ENCODE measurements at regions not wholly inside any gene's neighbourhood (a gene's known extent, or its start where the extent isn't known, plus 50 kb on each side); places are given as distances from the start of the nearest gene placed in this dataset.

GRCh38 chr13:56888455-56888854 lies 252.3 kb upstream of the PRR20A start:
- Histone ChIP-seq H3K4me1 (ENCODE audit: control insufficient read depth, extremely low read depth, insufficient read depth, low read length) (no peaks in the 10 kb centered on the region), H3K9me1 (replicated peaks; ENCODE audit: control insufficient read depth, extremely low read depth, insufficient read depth, low read length) (no peaks in the 10 kb centered on the region), H3K79me2 (ENCODE audit: control insufficient read depth, insufficient read depth, low read length) (no peaks in the 10 kb centered on the region), H3K4me3 (replicated peaks in 1 of 3; ENCODE audit: insufficient read depth in 1 of 3, low read depth in 1 of 3, low read length in 3 of 3) (no peak overlapping the region), H3K27me3 (ENCODE audit: control insufficient read depth in 2 of 2, insufficient read depth in 2 of 2, low read length in 2 of 2) (no peaks in the 10 kb centered on the region), H3K27ac (ENCODE audit: insufficient read depth, low read depth, low read length) (no peak overlapping the region), H3K9ac (replicated peaks; ENCODE audit: extremely low read depth, insufficient read depth, low read length) (no peak overlapping the region), H3K36me3 (ENCODE audit: control insufficient read depth in 2 of 2, extremely low read depth in 1 of 2, insufficient read depth in 2 of 2, low read length in 2 of 2) (no peaks in the 10 kb centered on the region), H3K4me2 (ENCODE audit: insufficient read depth, low read length) (no peak overlapping the region), H4K20me1 (replicated peaks; ENCODE audit: control insufficient read depth, extremely low read depth, insufficient read depth, low read length) (no peaks in the 10 kb centered on the region), H3K9me3 (replicated peaks; ENCODE audit: control insufficient read depth, insufficient read depth, low read length) (no peaks in the 10 kb centered on the region), H2AFZ (ENCODE audit: low read depth, low read length) (no peak overlapping the region)
- FAIRE-seq (no peak), DNase-seq (ENCODE audit: low read depth, low spot score) (no peak)
- CTCF ChIA-PET: interaction anchor here (2.8 kb wide), 1 partner anchor 9 kb away, joined by 10 read pairs; no protein-coding TSS in a partner anchor
- intact Hi-C loops (cut with micrococcal nuclease): no loop called here
- dilution Hi-C loops (cut with MboI; ENCODE audit: extremely low pct_ligation_motif_present, low sequenced_read_pairs): no loop called here
- no peak for TF ChIP-seq GATA2 (IDR thresholded peaks at IDR 0.05; ENCODE audit: insufficient read depth, insufficient read length, low read depth, low read length)
- TF ChIP-seq EZH2 (IDR thresholded peaks at IDR 0.05; ENCODE audit: borderline replicate concordance, low read depth, low read length, severe bottlenecking): no peak
- no peak for TF ChIP-seq JUN (IDR thresholded peaks at IDR 0.05; ENCODE audit: borderline replicate concordance, insufficient read depth, insufficient read length, low read depth)
- BruUV-seq (replicated peaks): no TSS peak
- POLR2A ChIA-PET: no interaction called here

GRCh38 chr13:56893843-56894242 lies 246.9 kb upstream of the PRR20A start:
- Histone ChIP-seq H3K79me2 (ENCODE audit: control insufficient read depth, insufficient read depth, low read length) (no peaks in the 10 kb centered on the region), H3K4me1 (ENCODE audit: control insufficient read depth, extremely low read depth, insufficient read depth, low read length) (no peaks in the 10 kb centered on the region), H3K9me3 (replicated peaks; ENCODE audit: control insufficient read depth, insufficient read depth, low read length) (no peaks in the 10 kb centered on the region), H3K9ac (replicated peaks; ENCODE audit: extremely low read depth, insufficient read depth, low read length) (no peak overlapping the region), H3K27me3 (ENCODE audit: control insufficient read depth in 2 of 2, insufficient read depth in 2 of 2, low read length in 2 of 2) (no peaks in the 10 kb centered on the region), H4K20me1 (replicated peaks; ENCODE audit: control insufficient read depth, extremely low read depth, insufficient read depth, low read length) (no peaks in the 10 kb centered on the region), H3K27ac (ENCODE audit: insufficient read depth, low read depth, low read length) (no peak overlapping the region), H2AFZ (ENCODE audit: low read depth, low read length) (no peak overlapping the region), H3K4me3 (replicated peaks in 1 of 3; ENCODE audit: insufficient read depth in 1 of 3, low read depth in 1 of 3, low read length in 3 of 3) (no peak overlapping the region), H3K4me2 (ENCODE audit: insufficient read depth, low read length) (no peak overlapping the region), H3K36me3 (ENCODE audit: control insufficient read depth in 2 of 2, extremely low read depth in 1 of 2, insufficient read depth in 2 of 2, low read length in 2 of 2) (no peaks in the 10 kb centered on the region), H3K9me1 (replicated peaks; ENCODE audit: control insufficient read depth, extremely low read depth, insufficient read depth, low read length) (no peaks in the 10 kb centered on the region)
- intact Hi-C loops (cut with micrococcal nuclease): no loop called here
- POLR2A ChIA-PET: no interaction called here
- FAIRE-seq: no peak
- TF ChIP-seq, protein P1, sequence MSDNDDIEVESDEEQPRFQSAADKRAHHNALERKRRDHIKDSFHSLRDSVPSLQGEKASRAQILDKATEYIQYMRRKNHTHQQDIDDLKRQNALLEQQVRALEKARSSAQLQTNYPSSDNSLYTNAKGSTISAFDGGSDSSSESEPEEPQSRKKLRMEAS (IDR thresholded peaks at IDR 0.05; ENCODE audit: insufficient read depth, insufficient read length): no peak
- TF ChIP-seq FOS (IDR thresholded peaks at IDR 0.05; ENCODE audit: borderline replicate concordance, insufficient read depth, low read length) (no peak), POLR2A (IDR thresholded peaks at IDR 0.05; ENCODE audit: low read depth, low read length) (no peak), JUN (IDR thresholded peaks at IDR 0.05; ENCODE audit: borderline replicate concordance, insufficient read depth, insufficient read length, low read depth) (no peak), MYC (IDR thresholded peaks at IDR 0.05; ENCODE audit: low read depth, low read length) (no peak), EZH2 (IDR thresholded peaks at IDR 0.05; ENCODE audit: borderline replicate concordance, low read depth, low read length, severe bottlenecking) (no peak), POLR2AphosphoS5 (IDR thresholded peaks at IDR 0.05; ENCODE audit: insufficient read depth, low read depth, low read length) (no peak), GATA2 (IDR thresholded peaks at IDR 0.05; ENCODE audit: insufficient read depth, insufficient read length, low read depth, low read length) (no peak)
- TF ChIP-seq, protein P2, sequence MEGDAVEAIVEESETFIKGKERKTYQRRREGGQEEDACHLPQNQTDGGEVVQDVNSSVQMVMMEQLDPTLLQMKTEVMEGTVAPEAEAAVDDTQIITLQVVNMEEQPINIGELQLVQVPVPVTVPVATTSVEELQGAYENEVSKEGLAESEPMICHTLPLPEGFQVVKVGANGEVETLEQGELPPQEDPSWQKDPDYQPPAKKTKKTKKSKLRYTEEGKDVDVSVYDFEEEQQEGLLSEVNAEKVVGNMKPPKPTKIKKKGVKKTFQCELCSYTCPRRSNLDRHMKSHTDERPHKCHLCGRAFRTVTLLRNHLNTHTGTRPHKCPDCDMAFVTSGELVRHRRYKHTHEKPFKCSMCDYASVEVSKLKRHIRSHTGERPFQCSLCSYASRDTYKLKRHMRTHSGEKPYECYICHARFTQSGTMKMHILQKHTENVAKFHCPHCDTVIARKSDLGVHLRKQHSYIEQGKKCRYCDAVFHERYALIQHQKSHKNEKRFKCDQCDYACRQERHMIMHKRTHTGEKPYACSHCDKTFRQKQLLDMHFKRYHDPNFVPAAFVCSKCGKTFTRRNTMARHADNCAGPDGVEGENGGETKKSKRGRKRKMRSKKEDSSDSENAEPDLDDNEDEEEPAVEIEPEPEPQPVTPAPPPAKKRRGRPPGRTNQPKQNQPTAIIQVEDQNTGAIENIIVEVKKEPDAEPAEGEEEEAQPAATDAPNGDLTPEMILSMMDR (IDR thresholded peaks at IDR 0.05; ENCODE audit: extremely low read depth in 1 of 2, insufficient read depth in 1 of 2, low read depth in 1 of 2, low read length in 2 of 2): no peak
- DNase-seq (ENCODE audit: low read depth, low spot score): no peak
- no TSS peak for BruUV-seq (replicated peaks)
- CTCF ChIA-PET: no interaction called here
- dilution Hi-C loops (cut with MboI; ENCODE audit: extremely low pct_ligation_motif_present, low sequenced_read_pairs): no loop called here
